HPDE6-E6E7 (cell line): ENCODE measurements at regions not wholly inside any gene's neighbourhood (a gene's known extent, or its start where the extent isn't known, plus 50 kb on each side); places are given as distances from the start of the nearest gene placed in this dataset.

ENCODE experiments used
- DNase-seq: peaks from one replicate; pipeline ENCODE4 v3.0.0; 2011; ENCODE audit warnings: missing footprints; ENCODE audit errors: extremely low spot score

GRCh38 chr3:96106701-96107100 is 707.7 kb upstream of the EPHA6 start:
- peak; percentile 1 for DNase-seq
